HG02588 (cell line): ENCODE measurements at regions not wholly inside any gene's neighbourhood (a gene's known extent, or its start where the extent isn't known, plus 50 kb on each side); places are given as distances from the start of the nearest gene placed in this dataset.
"Not testable (repeated sequence)": the region's sequence is repeated elsewhere in the genome, so short reads cannot be mapped to it uniquely, and the experiment has no call there.

Source experiments
- ATAC-seq: cut with Tn5 transposase; IDR thresholded peaks from one replicate; pipeline ENCODE4 v1.9.1; 2021; ENCODE audit warnings: mild to moderate bottlenecking, moderate library complexity; ENCODE audit not compliant: unreplicated experiment

DNA sequence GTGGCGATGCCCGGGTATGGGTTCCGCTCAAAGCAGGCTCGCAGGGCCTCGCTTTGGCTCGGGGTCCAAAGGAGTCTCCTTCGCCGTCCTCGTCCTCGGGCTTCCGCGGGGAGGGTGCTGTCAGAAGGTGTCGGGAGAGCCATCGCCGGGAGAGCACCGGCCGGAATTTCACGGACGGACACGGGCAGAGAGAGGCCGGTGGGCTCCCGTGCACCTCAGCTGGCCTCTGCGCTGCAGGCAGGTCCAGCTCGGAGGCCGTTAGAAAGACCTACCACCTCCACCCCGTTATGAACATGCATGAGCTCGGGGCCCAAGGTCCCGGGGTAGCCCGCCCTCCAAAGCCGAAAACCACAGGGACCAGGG is 1846.0 kb upstream of the DEFB115 start:
- ATAC-seq: not testable (repeated sequence)

DNA sequence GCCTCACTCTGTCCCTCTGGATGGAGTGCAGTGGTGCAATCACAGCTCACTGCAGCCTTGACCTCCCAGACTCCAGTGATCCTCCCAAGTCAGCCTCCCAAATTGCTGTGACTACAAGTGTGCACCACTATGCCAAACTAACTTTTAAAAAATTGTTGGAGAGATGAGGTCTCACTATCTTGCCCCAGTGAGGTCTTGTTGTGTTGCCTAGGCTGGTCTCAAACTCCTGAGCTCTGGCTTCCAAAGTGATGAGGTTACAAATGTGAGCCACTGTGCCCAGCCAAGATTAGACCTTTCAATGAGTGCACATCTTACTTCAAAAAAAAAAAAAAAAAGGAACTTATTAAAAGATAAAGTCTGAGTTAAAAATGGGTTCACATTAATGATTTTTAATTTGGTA is 1838.1 kb upstream of the DEFB115 start:
- no peak for ATAC-seq

DNA sequence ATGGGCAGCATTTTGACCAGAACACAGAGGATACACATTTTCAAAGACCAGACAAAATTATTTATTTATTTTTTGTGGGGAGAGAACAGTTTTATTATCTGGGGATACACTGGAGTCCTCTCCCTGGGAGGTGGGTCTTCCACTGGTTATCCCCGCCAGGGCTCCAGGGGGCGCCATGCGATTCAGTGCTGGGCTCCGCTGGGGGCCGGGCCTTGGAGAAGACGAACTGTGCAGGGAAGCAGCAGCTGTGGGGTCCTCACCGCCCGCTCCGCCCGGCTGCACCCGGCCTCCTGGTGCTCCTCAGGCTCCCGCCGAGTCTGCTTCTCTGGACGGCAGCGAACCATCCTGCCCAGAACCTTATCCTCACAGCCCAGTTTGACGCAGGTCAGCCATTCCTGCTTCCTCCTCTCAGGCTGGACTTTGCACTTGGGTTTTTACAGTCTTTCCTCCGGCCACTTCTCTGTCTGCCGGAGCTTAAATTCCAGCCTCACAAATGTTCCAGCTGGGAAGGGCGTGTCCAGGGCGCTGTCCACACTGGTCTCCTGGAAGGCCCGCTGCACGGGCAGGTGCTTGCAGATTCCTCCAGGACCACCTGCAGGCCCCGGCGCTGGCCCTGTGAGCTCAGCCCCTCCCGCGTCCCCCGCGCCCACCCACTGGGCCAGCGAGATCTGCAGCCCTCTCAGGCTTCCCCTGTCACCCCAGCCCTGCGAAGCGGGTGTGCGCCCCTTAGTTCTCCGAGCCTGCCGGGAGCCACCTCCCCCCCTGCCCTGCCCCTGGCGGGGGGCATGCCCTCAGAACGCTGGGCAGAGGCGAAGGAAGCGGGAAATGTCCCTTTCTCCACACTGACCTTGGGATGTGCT is 1830.0 kb upstream of the DEFB115 start:
- ATAC-seq: no peak

DNA sequence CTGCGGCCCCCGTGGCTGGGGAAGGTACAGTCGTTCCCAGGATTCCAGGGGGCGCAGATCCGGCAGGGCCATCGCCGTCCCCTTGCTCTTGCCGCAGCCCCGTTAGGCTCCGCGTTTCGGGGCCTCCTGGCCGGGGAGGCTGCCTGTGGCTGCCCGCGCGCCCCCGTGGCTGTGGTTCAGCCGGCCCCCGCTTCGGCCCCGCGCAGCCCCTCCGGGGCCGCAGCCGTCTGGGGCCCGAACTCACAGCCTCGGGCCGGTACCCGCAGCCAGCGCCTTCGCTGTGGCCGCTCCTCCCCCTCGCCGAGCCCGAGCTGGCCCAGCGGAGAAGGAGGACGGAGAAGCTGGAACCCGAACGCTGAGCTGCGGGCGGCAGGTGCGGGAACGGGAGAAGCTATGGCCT is 1826.9 kb upstream of the DEFB115 start:
- no peak for ATAC-seq

DNA sequence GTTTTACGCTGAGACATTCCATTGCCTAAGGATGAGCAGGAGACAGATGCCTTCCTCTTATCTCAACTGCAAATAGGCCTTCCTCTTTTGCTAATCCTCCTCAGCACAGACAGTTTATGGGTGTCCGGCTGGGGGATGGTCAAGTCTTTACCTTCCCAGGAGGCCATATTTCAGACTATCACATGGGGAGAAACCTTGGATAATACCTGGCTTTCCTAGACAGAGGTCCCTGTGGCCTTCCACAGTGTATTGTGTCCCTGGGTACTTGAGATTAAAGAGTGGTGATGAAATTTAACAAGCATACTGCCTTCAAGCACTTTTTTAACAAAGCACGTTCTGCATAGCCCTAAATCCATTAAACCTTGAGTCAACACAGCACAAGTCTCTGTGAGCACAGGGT is 1816.7 kb upstream of the DEFB115 start:
- not testable (repeated sequence) for ATAC-seq

DNA sequence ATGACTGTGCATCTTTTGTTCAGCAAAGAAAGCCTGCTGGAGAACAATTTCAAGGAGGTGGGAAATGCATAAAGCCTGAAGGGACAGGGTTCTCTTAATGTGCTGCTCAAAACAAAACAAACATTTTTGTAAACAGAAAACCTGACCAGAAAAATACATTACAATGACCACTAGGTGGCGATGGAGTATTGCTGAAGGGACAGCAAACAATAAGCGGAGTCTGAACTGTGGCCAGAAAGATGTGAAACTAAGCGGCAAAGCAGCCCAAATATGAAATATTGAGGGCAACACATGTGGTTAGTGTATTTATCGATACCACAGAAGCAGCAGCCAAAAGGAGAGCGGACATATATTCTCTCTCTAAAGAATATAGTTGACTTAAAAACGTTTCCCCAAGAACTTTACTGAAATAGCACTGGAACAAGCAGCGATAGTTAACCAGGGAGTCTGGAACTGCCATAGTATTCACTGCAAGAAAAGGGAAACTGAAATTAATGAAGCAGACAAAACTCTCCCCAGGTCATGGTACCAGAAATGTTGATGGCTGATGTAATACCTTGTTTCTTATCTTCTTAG is 1814.2 kb upstream of the DEFB115 start:
- not testable (repeated sequence) for ATAC-seq

DNA sequence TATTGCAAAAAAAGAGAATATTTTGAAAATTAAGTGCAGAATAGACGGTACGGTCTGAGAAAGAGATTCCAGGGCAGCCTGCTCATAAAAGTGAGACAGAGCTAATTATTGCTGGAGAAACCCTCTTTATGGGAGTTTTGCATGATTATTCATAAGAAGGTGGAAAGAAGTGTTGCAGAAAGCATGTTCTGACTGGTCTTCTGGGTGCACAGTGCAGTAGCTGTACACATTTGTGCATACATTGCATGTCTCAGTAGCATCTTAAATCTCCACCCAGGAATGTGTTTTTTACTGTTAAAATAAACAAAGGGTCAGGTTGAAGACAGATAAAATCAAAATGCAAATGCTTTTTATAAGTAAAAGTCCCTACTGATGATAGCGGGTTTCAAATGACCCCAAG is 1813.6 kb upstream of the DEFB115 start:
- ATAC-seq: peak; percentile 89

DNA sequence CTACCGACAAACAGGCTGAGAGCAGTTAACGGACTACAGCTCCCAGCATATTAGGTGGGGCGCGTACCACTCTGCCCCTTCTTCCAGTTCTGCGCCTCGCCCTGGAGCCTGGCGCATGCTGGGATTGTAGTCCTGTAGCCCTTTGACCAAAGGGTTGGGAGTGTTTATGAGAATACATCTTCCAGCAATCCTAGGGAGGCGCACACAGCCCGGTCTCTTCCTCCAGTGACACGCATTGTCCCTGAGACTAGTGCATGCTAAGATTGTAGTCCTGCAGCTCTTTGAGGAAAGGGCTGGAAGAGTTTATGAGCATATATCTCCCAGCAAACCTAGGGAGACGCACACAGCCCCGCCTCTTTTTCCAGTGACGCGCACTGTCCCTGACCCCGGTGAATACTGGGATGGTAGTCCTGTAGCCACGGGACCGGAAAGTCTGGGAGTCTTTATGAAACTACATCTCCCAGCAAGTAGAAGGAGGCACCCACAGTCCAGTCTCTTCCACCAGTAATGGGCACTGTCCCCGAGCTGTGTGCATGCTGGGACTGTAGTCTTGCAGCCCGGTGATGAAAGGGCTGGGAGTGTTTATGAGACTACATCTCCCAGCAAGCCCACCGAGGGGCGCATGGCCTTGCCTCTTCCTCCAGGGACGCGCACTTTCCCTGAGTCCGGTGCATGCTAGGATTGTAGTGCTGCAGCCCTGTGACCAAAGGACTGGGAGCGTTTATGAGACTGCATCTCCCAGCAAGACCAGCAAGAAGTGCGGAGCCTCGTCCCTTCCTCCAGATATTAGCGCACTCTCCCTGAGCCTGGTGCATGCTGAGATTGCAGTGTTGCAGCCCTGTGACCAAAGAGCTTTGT is 1812.2 kb upstream of the DEFB115 start:
- not testable (repeated sequence) for ATAC-seq

DNA sequence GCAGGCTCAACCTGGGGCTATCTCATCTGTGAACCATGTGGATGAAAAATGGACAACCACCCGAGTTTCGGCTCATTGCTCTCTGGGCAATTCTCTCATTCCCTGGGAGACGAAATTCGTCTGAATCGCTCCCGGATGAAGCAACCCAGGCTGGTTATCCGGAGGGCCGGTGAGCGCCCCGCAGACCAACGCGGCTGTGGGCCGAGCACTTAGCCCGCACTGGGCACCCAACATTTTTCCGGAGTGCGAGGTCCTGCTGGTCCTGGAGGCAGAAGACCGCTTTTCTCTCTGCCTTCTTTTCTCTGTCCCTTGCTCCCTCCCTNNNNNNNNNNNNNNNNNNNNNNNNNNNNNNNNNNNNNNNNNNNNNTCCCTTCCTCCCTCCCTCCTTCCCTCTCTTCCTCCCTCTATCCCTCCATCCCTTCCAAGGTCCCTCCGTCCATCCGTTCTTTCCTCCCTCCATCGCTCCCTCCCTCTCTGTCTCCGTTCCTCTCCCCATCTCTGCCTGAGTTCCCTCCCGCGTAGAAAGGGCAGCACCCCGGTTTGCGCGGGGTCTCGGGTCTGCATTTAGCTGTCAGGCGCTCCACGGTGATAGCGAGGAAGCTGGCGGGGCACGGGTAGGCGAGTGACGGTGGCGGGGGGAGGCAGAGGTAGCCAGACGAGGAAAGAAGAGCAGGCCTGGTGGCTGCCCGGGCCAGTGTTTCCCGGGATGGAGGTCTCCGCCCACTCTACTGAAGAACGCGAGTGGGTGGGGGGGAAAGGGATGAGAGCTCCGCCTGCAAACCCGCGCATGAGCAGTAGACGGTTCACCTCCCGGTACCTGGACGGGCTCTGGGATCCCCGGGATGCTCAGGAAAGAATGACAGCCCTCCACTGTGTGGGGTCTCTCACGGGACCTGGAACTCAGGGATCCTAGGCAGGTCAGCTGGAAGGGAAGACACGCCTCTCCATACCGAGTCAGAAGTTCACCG is 1809.7 kb upstream of the DEFB115 start:
- ATAC-seq: not testable (repeated sequence)

DNA sequence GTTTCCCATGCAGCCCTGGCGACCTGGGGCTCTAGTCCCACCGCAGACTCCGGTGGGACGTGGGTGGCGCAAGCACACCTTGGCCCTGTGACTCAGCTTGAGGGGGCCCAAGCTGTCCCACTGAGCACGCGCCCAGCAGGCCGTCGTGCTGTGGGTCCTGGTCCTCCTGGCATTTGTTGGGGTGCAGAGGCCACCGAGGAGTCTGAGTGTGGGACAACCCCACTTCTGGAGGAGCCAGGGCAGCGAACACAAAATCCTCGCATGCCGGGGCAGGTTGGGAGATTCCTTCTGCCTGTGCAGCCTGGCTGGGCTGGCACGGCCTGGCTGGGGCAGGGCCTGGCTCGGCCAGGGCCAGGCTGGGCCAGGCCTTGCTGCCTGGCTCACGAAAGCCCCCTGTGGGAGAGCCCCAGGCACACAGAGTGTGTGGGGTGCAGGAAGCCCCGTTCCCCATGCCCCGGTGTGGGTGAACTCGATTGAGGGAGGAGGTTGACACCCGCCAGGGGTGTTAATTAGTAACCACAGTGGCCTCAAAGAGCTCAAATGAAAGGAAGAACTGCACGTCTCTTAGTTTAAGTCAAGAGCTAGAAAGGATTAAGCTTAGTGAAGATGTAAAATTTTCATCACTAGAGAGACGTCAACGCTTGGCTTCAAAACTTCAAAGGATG is 1808.5 kb upstream of the DEFB115 start:
- no peak for ATAC-seq

DNA sequence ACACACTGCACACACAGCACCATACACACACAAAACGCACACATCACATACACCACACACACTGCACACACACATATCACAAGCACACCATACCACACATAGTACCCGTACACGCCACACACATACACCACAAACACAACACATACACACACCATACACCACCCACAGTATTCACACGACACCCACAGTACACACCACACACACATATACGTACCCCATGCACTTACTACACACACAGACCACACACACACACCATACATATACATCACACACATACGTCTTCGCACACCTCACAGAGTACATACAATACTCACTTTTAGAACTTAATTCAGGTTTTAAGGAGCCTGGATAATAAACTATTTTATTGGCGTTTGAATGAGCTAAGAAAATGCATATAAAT is 1805.3 kb upstream of the DEFB115 start:
- ATAC-seq: no peak

DNA sequence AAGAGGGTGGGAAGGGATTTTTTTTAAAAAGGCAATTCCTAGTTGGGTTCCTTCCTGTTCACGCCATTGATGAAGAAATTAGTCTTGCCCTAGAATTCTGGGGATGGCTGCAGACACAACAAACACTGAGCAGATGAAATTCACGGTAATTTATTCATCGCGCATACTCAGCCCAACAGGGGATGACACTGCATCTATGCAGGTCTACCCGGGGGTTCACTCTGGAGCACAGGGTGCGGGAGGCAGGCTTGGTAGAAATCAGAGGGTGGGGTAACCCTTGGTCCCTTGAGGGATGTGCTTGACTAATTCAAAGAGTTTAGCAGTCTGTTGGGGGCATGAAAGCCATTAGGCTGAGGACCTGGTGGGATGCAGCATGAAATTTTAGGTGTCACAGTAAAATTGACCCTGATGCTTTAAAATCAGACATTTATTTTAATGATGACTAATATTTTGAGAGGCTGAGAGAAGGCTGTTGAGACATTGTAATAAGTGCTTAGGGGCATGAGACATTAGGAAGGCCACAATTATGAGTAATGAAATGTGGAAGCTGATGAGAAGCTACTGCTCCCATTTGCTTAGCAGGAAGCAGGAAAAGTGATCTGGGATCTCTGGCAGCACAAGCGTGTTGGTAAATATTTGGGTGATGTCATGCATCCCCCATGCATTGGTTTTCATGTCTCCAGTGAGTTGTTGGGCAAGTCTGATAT is 1800.3 kb upstream of the DEFB115 start:
- not testable (repeated sequence) for ATAC-seq

DNA sequence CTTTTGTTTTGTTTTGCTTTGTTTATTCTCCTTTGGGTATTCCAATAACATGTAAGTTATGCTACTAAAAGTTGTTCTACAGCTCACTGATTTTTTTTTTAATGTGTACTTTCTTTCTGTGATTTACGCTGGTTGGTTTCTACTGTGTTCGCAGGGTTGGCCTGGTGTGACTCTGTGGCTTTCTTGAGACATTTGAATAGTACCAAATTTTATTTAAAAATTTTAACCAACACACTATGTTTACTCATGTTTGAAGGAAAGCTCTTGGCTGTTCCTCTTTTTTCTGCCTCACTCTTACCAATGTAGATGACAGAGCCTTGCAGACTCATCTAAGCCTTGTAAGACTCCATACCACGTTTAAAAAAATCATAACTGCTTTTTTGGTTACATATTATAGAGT is 1784.9 kb upstream of the DEFB115 start:
- ATAC-seq: no peak

DNA sequence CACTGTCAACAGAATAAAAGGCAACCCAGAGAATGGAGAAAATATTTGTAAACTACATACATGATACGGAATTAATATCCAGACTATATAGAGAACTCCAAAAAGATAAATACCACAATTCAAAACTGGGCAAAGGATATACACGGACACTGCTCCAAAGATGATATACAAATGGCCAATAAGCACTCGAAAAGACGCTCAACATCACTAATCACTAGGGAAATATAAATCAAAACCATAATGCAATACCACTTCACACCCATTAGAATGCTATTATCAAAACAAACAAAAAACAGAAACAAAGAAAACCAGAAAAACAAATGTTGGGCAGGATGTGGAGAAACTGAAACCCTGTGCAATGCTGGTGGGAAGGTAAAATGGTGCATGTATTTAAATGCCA is 1764.6 kb upstream of the DEFB115 start:
- ATAC-seq: not testable (repeated sequence)

DNA sequence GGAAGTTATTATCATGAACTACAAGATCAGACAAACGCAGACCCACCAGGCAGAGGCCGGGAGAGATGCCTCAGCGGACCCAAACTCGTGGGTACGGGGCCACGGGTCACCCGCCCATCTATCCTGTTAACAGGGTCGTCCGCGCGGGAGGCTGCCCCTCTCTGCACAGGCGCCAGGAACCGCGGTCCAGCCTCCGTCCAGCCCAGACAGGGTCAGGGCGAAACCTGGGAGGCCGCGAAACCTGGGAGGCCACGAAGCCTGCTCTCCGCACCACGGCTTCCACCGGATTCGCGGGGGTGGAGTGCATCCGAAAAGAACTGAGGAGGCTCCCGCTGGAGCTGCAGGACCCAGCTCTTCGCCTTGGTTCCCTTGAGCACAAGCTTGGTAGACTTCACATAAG is 1760.7 kb upstream of the DEFB115 start:
- not testable (repeated sequence) for ATAC-seq

DNA sequence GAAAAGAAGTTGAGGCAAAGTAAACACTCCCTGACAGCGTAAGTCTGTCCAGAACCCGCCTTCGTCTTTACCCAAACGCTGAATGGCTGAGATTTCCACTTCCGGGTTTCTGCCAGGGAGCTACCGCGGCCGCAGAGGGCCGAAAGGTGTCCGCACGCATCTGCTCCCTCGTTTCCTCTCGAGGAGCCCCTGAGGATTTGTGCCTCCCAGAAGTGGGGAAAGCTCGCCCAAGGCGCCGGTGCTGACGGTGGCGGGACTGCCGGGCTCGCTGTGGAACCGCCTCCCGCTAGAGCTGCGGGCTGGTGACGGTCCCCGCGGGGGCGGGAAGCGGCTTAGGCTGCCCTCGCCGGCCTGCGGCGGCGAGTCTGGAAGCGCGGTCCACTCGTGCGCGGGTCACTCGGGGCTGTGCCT is 1760.2 kb upstream of the DEFB115 start:
- ATAC-seq: no peak

DNA sequence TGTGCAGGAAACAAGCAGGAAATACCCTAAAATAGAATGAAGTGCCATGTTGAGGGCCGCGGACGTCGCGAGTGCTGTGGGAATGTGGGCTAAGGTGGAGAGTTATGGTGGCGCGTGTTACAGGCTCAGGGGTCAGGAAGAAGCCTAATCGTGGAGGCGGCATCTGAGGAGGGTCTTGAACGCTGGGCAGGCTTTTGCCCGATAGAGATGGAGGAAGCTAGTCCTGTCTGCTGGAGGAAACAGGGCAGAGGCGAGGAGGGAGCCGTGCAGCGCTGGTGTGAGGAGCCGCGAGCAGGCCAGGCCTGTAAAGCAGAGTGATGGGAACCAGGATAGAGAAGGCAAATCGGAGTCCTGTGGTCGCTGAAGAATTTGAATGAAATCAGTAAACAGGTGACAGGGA is 1759.8 kb upstream of the DEFB115 start:
- not testable (repeated sequence) for ATAC-seq

DNA sequence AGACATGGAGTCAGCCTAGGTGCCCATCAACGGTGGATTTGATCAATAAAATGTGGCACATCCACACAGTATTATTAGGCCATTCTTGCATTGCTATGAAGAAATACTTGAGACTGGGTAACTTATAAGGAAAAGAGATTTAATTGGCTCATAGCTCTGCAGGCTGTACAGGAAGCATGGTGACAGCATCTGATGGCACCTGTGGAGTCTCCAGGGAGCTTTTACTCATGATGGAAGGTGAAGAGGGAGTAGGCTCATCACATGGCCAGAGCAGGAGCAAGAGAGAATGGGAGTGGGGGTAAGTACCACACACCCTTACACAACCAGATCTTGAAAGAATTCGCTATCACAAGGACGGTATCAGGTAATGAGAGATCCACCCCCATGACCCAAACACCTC is 1756.7 kb upstream of the DEFB115 start:
- ATAC-seq: not testable (repeated sequence)

DNA sequence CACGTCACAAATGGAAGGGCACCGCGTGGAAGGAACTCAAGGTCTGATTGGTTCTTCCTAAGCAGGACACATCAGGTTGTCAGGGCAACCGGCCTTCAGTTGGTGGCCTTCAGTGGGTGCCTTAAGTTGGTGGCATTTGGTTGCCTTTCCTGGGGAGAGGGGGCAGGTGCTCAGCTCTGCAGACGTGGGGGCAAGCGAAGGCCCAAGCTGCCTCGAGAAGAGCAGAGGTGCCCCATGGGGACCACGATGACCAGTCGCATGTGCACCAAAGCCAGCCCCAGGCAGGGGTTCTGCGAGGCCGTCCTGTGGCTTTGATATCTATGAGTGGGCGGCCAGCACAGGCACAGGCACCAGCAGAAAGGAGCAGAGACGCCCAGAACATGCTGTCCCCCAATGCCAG is 1742.8 kb upstream of the DEFB115 start:
- not testable (repeated sequence) for ATAC-seq
